CD4-positive, alpha-beta T cell (primary cell): ENCODE measurements at regions not wholly inside any gene's neighbourhood (a gene's known extent, or its start where the extent isn't known, plus 50 kb on each side); places are given as distances from the start of the nearest gene placed in this dataset.

Experiments used
- ATAC-seq: fragments of 200-7000 bp; cut with Tn5 transposase; one replicate; pipeline ENCODE4 v1.10.0; 2022; ENCODE audit warnings: mild to moderate bottlenecking; ENCODE audit not compliant: poor library complexity
- CTCF ChIA-PET: fragments of 350-600 bp; sonication (Branson Sonifier 250); formaldehyde crosslinking; loops from one replicate; lab custom pipeline; 2021; ENCODE audit warnings: antibody characterized with exemption, inconsistent platforms; lab: Charles Lee
- POLR2A ChIA-PET: fragments of 350-600 bp; sonication (Branson Sonifier 250); formaldehyde crosslinking; loops from one replicate; lab custom pipeline; 2021; ENCODE audit warnings: antibody characterized with exemption, inconsistent platforms; lab: Charles Lee
- DNase-seq, 14 experiments: peaks; one replicate each; pipeline ENCODE4 v3.0.0-alpha.2; 2013 to 2020; ENCODE audit warnings: mixed read lengths in 2 of 14
- H3K27ac ChIP-seq, 2 donors: one replicate each; pipeline versions ENCODE4 v1.5.1 to v1.7.0; 2013; ENCODE audit warnings: low read length in 2 of 2, low read depth in 1 of 2, mild to moderate bottlenecking in 1 of 2
- H3K27me3 ChIP-seq, 2 experiments: 1 replicate in 1 of 2; 2 replicates in 1 of 2; pipeline versions ENCODE4 v1.6.1 to v1.7.0; 2013; ENCODE audit warnings: low read length in 2 of 2, control low read depth in 1 of 2, mild to moderate bottlenecking in 1 of 2, moderate library complexity in 1 of 2; ENCODE audit not compliant: insufficient read depth in 2 of 2, control insufficient read depth in 1 of 2
- H3K36me3 ChIP-seq: one replicate; pipeline ENCODE4 v1.6.1; 2013; ENCODE audit warnings: low read length, control low read depth; ENCODE audit not compliant: insufficient read depth
- H3K4me1 ChIP-seq: one replicate; pipeline ENCODE4 v1.6.1; 2013; ENCODE audit warnings: low read length, control low read depth; ENCODE audit not compliant: insufficient read depth
- H3K4me3 ChIP-seq: one replicate; pipeline ENCODE4 v1.5.1; 2013; ENCODE audit warnings: mild to moderate bottlenecking, low read length, moderate library complexity
- H3K9me3 ChIP-seq, 2 experiments: 1 replicate in 1 of 2; 2 replicates in 1 of 2; pipeline versions ENCODE4 v1.6.1 to v1.7.0; 2013; ENCODE audit warnings: low read length in 2 of 2, mild to moderate bottlenecking in 2 of 2, control low read depth in 1 of 2, moderate library complexity in 1 of 2; ENCODE audit not compliant: control insufficient read depth in 1 of 2, insufficient read depth in 1 of 2
- H3K27ac Mint-ChIP-seq: one replicate; pipeline ENCODE4 v1.8.0; 2020; ENCODE audit warnings: mixed read lengths
- H3K27me3 Mint-ChIP-seq: one replicate; pipeline ENCODE4 v1.8.0; 2021; ENCODE audit warnings: mixed read lengths
- H3K36me3 Mint-ChIP-seq: one replicate; pipeline ENCODE4 v1.8.0; 2021; ENCODE audit warnings: low read depth, mixed read lengths
- H3K4me1 Mint-ChIP-seq: one replicate; pipeline ENCODE4 v1.8.0; 2021; ENCODE audit warnings: low read depth, mixed read lengths
- H3K4me3 Mint-ChIP-seq: one replicate; pipeline ENCODE4 v1.8.0; 2020; ENCODE audit warnings: mild to moderate bottlenecking, mixed read lengths
- H3K9me3 Mint-ChIP-seq: one replicate; pipeline ENCODE4 v1.8.0; 2020; ENCODE audit warnings: mixed read lengths
- intact Hi-C, 2 experiments: fragments of 100-400 bp; cut with DNase I in 1 of 2; cut with micrococcal nuclease in 1 of 2; formaldehyde crosslinking; loops; one replicate each; pipeline versions ENCODE4 v1.15.1 to v1.9.0; 2023 to 2025; cut with DNase I, micrococcal nuclease
- TF ChIP-seq, protein P1 (sequence below): fragments of 200-600 bp; IDR thresholded peaks from one replicate; pipeline ENCODE4 v1.8.0; 2022; ENCODE audit warnings: antibody characterized with exemption, mild to moderate bottlenecking

DNA sequence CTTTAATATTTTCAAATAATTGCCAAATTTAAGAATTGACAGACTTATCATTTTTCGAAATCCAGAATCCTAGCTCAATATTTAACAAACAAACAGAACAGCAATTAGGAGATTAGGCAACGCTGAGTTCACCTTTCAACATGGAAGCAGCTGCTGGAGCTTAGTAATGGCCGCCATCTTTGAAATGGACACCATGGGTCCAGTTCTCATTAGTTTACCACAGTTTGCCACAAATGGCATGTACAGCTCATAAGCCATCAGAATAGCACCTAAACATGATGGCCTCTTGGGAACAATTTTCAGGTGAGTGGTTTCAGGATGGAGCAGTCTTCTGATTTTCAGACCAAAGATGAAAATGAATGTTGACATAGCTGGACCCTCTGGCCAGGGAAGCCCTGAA lies 313.6 kb upstream of the OBI1 start:
- H3K27ac Mint-ChIP-seq: no peak overlapping the region
- DNase-seq (no peak), ATAC-seq (no peak)
- H3K4me1 Mint-ChIP-seq: no peaks in the 10 kb centered on the region
- H3K36me3 Mint-ChIP-seq: no peaks in the 10 kb centered on the region
- no peak overlapping the region for H3K27ac ChIP-seq
- H3K9me3 Mint-ChIP-seq: peaks cover 2% of the 10 kb centered on the region
- intact Hi-C loops: loop anchor here (10.0 kb wide), 3 partner anchors 658 to 1388 kb away; no protein-coding TSS in a partner anchor
- H3K4me1 ChIP-seq: no peaks in the 10 kb centered on the region
- H3K9me3 ChIP-seq: no peaks in the 10 kb centered on the region
- peaks cover 0 to 6% of the 10 kb centered on the region in 2 experiments for H3K27me3 ChIP-seq
- H3K4me3 ChIP-seq: no peak overlapping the region
- POLR2A ChIA-PET: no interaction called here
- no peak overlapping the region for H3K4me3 Mint-ChIP-seq
- peaks cover 39% of the 10 kb centered on the region for H3K27me3 Mint-ChIP-seq
- CTCF ChIA-PET: no interaction called here
- TF ChIP-seq, protein P1, sequence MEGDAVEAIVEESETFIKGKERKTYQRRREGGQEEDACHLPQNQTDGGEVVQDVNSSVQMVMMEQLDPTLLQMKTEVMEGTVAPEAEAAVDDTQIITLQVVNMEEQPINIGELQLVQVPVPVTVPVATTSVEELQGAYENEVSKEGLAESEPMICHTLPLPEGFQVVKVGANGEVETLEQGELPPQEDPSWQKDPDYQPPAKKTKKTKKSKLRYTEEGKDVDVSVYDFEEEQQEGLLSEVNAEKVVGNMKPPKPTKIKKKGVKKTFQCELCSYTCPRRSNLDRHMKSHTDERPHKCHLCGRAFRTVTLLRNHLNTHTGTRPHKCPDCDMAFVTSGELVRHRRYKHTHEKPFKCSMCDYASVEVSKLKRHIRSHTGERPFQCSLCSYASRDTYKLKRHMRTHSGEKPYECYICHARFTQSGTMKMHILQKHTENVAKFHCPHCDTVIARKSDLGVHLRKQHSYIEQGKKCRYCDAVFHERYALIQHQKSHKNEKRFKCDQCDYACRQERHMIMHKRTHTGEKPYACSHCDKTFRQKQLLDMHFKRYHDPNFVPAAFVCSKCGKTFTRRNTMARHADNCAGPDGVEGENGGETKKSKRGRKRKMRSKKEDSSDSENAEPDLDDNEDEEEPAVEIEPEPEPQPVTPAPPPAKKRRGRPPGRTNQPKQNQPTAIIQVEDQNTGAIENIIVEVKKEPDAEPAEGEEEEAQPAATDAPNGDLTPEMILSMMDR: no peak
- H3K36me3 ChIP-seq: no peaks in the 10 kb centered on the region

DNA sequence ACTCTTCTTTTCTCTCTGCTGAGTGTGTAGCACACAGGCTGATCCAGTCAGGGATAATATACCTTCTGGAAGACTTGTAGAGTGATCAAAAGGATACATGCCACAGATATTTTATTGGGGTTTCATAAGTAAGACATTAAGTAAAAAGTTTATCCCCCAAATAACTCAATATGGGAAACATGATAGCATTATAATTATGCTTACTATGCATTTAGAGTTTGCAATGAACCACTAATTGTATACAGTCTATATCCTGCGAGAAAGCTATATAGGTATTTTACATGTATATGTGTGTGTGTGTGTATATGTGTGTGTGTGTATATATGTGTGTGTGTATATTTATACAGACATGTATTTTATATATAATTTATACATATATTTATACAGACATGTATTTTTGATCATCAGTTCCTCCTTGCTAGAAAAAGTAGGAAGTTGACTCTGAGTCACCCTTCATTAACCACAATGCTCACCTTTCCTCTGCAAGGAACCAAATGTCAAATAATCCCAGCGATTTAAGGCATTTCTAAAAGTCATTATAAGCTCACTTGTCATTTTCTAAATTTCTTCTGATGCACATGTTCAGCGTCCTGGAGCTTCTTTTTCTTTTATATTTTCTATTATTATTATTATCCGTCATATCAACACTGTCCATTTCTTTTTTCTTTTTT lies 312.5 kb upstream of the OBI1 start:
- Mint-ChIP-seq H3K9me3 (peaks cover 2% of the 10 kb centered on the region), H3K36me3 (no peaks in the 10 kb centered on the region), H3K4me3 (no peak overlapping the region), H3K27ac (no peak overlapping the region), H3K27me3 (peaks cover 33% of the 10 kb centered on the region), H3K4me1 (no peaks in the 10 kb centered on the region)
- Histone ChIP-seq H3K27ac (no peak overlapping the region), H3K4me1 (no peaks in the 10 kb centered on the region), H3K9me3 (no peaks in the 10 kb centered on the region), H3K27me3 (peaks cover 0 to 2% of the 10 kb centered on the region in 2 experiments), H3K36me3 (no peaks in the 10 kb centered on the region), H3K4me3 (no peak overlapping the region)
- TF ChIP-seq, protein P1: no peak
- no peak for DNase-seq
- POLR2A ChIA-PET: no interaction called here
- no peak for ATAC-seq
- CTCF ChIA-PET: interaction anchor here (1.5 kb wide), 1 partner anchor 11 kb away, joined by 4 read pairs; no protein-coding TSS in a partner anchor
- intact Hi-C loops: loop anchor here (10.0 kb wide), 3 partner anchors 657 to 1387 kb away; no protein-coding TSS in a partner anchor

DNA sequence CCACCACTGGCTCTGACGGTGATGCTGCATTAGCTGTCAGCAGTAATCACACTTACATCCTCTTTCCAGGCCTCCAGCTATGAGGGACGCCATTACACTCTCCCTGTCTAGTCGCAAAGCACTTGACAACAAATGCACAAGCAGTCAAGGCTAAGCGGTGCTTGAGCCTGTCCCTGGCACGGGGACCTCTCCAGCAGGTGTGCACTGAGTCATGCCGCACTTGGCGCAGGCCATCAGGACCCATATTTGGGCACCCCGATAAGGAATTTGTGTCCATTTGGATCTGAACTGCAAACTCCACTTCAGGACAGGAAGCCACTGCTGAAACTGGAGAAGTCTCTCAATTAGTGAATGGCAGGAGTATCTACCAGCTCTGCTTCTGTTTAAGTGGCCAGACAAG lies 301.9 kb upstream of the OBI1 start:
- CTCF ChIA-PET: interaction anchor here (0.7 to 2.2 kb wide), 2 partner anchors 9 to 15 kb away, joined by 3 to 4 read pairs; no protein-coding TSS in a partner anchor
- peaks cover 21% of the 10 kb centered on the region for H3K27me3 Mint-ChIP-seq
- H3K36me3 ChIP-seq: no peaks in the 10 kb centered on the region
- intact Hi-C loops: no loop called here
- DNase-seq: no peak
- TF ChIP-seq, protein P1: no peak
- no peaks in the 10 kb centered on the region for H3K4me1 ChIP-seq
- no peaks in the 10 kb centered on the region for H3K9me3 Mint-ChIP-seq
- H3K9me3 ChIP-seq: no peaks in the 10 kb centered on the region
- H3K27ac ChIP-seq: no peak overlapping the region
- H3K4me3 Mint-ChIP-seq: no peak overlapping the region
- ATAC-seq: no peak
- H3K4me1 Mint-ChIP-seq: no peaks in the 10 kb centered on the region
- no peak overlapping the region for H3K4me3 ChIP-seq
- H3K27ac Mint-ChIP-seq: no peak overlapping the region
- H3K27me3 ChIP-seq: no peaks in the 10 kb centered on the region
- POLR2A ChIA-PET: no interaction called here
- no peaks in the 10 kb centered on the region for H3K36me3 Mint-ChIP-seq
